ENCODE measurements at regions not wholly inside any gene's neighbourhood (a gene's known extent, or its start where the extent isn't known, plus 50 kb on each side); places are given as distances from the start of the nearest gene placed in this dataset.

- TF ChIP-seq MEF2A (IDR thresholded peaks at IDR 0.05; ENCODE audit: borderline replicate concordance, low read depth), result no peak
- TF ChIP-seq IRF3 (IDR thresholded peaks at IDR 0.05; ENCODE audit: low read depth, low read length), result no peak
- TF ChIP-seq TCF12 (IDR thresholded peaks at IDR 0.05), result no peak
These were observed 261.7 kb downstream of the SATB2 start (continued) for GRCh38 chr2:199195927-199196502.

GRCh38 chr2:199191461-199191860, 266.3 kb downstream of the SATB2 start:
- Histone ChIP-seq H2AFZ (ENCODE audit: low read depth) (no peak overlapping the region), H3K9me2 (no peaks in the 10 kb centered on the region)
- CTCF ChIA-PET, result no interaction called here

More at GRCh38 chr2:199191461-199191860, 266.3 kb downstream of the SATB2 start:
- no peaks in the 10 kb centered on the region for H3K36me3 ChIP-seq (replicated peaks in 1 of 2; ENCODE audit: control insufficient read depth in 1 of 2, insufficient read depth in 2 of 2, low read length in 1 of 2)
- no peaks in the 10 kb centered on the region for H3K79me2 ChIP-seq (ENCODE audit: insufficient read depth)
- POLR2A ChIA-PET, result no interaction called here
- TF ChIP-seq CHD2 (IDR thresholded peaks at IDR 0.05; ENCODE audit: low read length, partially characterized antibody), result no peak
- TF ChIP-seq YY1 (IDR thresholded peaks at IDR 0.05; ENCODE audit: low read depth), result no peak
- TF ChIP-seq REST (IDR thresholded peaks at IDR 0.05; ENCODE audit: low read depth, low read length), result no peak
- no peak for TF ChIP-seq MXI1 (IDR thresholded peaks at IDR 0.05; ENCODE audit: low read depth, low read length)
- TF ChIP-seq RFX5 (IDR thresholded peaks at IDR 0.05; ENCODE audit: low read length), result no peak
- TF ChIP-seq, protein P1, sequence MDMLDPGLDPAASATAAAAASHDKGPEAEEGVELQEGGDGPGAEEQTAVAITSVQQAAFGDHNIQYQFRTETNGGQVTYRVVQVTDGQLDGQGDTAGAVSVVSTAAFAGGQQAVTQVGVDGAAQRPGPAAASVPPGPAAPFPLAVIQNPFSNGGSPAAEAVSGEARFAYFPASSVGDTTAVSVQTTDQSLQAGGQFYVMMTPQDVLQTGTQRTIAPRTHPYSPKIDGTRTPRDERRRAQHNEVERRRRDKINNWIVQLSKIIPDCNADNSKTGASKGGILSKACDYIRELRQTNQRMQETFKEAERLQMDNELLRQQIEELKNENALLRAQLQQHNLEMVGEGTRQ (IDR thresholded peaks at IDR 0.05; ENCODE audit: borderline replicate concordance, low read depth, low read length), result no peak
- TF ChIP-seq TEAD4 (IDR thresholded peaks at IDR 0.05; ENCODE audit: borderline replicate concordance, insufficient read depth), result no peak
- no peak for TF ChIP-seq NRF1 (IDR thresholded peaks at IDR 0.05; ENCODE audit: low read depth, low read length)
- TF ChIP-seq TCF12 (IDR thresholded peaks at IDR 0.05), result no peak
- TF ChIP-seq SIN3A (IDR thresholded peaks at IDR 0.05; ENCODE audit: borderline replicate concordance, low read depth, low read length), result no peak
- no peak for TF ChIP-seq FOXM1 (IDR thresholded peaks at IDR 0.05; ENCODE audit: low read depth)
- TF ChIP-seq MAX (IDR thresholded peaks at IDR 0.05; ENCODE audit: low read depth), result no peak
- TF ChIP-seq FOXJ3 (CRISPR knock-in tag; IDR thresholded peaks at IDR 0.05), result no peak
- TF ChIP-seq JUND (IDR thresholded peaks at IDR 0.05), result no peak
- no peak for TF ChIP-seq EZH2phosphoT487 (IDR thresholded peaks at IDR 0.05; ENCODE audit: borderline replicate concordance, low read depth)
- no peaks in the 10 kb centered on the region for H3K9me3 ChIP-seq
- no peaks in the 10 kb centered on the region for H3K27me3 ChIP-seq (ENCODE audit: insufficient read depth)
- no peaks in the 10 kb centered on the region for H3K4me1 ChIP-seq (ENCODE audit: control insufficient read depth in 1 of 2, insufficient read depth in 2 of 2, low read depth in 1 of 2, low read length in 1 of 2)
- no peak for DNase-seq
- H3K9ac ChIP-seq, result no peak overlapping the region
- no peak overlapping the region for H3K4me2 ChIP-seq
- H3F3A ChIP-seq (replicated peaks; ENCODE audit: insufficient read depth), result no peaks in the 10 kb centered on the region
- WGBS (ENCODE audit: low lambda C conversion rate), result 17% methylated on average over 8 of the region's 8 CpGs
- no peaks in the 10 kb centered on the region for H4K20me1 ChIP-seq (ENCODE audit: insufficient read depth)
- no peak overlapping the region for H3K4me3 ChIP-seq (ENCODE audit: low read depth in 2 of 2, low read length in 1 of 2)
- no peak overlapping the region for H3K27ac ChIP-seq (ENCODE audit: low read depth in 2 of 2, low read length in 1 of 2)
